ENCODE measurements at regions not wholly inside any gene's neighbourhood (a gene's known extent, or its start where the extent isn't known, plus 50 kb on each side); places are given as distances from the start of the nearest gene placed in this dataset.

DNA sequence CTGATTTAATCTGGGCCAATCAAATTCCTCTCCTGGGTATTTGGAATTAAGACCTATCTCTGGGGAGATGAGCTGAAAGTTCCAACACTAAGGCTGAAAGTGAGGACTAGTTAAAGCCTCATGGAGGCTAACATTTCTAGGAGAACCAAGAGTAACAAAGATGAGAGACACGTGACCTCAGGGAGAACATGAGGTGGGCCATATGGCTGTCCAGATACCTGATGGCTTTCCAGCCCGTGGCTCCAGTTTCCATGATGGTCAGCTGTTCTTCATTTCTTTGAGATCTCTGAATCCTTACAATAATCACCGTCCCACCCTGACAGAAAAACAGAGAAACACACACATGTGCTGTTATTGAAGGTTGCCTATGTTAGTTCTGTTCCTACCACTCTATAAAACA is 66.1 kb downstream of the LEPR start:
- no peak for DNase-seq (ENCODE audit: low read depth in 2 of 2, low spot score in 1 of 2)

- DNase-seq (ENCODE audit: low read depth in 2 of 2, low spot score in 1 of 2) = no peak
Measured at GRCh38 chr1:65489481-65489880, 69.0 kb downstream of the LEPR start.

GRCh38 chr1:65490231-65491009 is 70.0 kb downstream of the LEPR start:
- no peak for DNase-seq (ENCODE audit: low read depth in 2 of 2, low spot score in 1 of 2)

DNA sequence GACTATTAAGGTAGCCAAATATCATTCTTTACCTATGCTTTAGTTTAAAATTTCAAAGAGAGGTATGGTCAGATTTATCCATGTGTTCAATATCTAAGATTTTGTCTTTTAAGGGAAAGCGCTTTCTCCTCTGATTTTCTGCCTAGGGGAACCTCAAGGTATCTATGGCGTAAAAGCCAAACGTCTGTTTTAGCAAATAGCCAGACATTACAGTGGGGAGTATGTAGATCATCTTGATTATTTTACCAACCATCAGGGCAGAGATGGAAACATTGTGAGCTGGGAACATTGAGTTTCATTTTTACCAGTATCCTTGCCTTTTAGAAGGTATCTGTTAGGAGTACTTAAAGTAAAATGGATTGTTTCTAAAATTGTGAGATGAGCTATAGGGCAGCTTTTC is 71.0 kb downstream of the LEPR start:
- no peak for DNase-seq (ENCODE audit: low read depth in 2 of 2, low spot score in 1 of 2)

- DNase-seq (ENCODE audit: low read depth in 2 of 2, low spot score in 1 of 2) = no peak
Measured at GRCh38 chr1:65493802-65494201, 73.3 kb downstream of the LEPR start.

DNA sequence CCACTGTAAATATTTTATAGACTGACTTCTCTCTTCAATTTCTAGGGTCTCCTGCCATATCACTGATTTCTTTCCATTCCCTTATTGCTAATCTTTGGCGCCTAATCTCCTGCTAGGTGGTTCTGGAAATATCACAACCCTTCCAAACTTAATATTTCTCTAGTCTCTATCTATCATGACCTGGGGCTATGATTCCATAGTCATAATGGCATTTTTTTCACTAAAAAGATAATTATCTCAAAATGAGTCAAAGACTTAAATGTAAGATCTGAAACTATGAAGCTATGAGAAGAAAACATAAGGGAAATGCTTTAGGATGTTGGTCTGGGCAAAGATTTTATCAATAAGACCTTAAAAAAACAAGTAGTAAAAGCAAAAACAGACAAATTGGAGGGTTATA is 74.2 kb downstream of the LEPR start:
- no peak for DNase-seq (ENCODE audit: low read depth in 2 of 2, low spot score in 1 of 2)

DNA sequence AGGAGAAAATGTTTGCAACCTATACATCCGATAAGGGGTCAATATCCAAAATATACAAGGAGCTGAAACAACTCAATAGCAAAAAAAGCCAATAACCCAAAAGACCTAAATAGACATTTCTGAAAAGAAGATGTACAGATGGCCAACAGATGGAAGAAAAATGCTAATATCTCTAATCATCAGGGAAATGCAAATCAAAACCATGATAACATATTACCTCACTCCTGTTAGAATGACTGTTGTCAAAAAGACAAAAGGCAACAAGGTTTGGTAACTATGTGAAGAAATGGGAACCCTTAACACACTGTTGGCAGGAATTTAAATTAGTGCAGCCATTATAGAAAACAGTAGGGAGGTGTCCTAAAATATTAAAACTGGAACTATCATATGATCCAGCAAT is 74.7 kb downstream of the LEPR start:
- no peak for DNase-seq (ENCODE audit: low read depth in 2 of 2, low spot score in 1 of 2)

GRCh38 chr1:65497256-65497830 is 76.9 kb downstream of the LEPR start:
- no peak for DNase-seq (ENCODE audit: low read depth in 2 of 2, low spot score in 1 of 2)

GRCh38 chr1:65503427-65503826 is 83.0 kb downstream of the LEPR start:
- DNase-seq (ENCODE audit: low read depth in 2 of 2, low spot score in 1 of 2) = no peak

- DNase-seq (ENCODE audit: low read depth in 2 of 2, low spot score in 1 of 2) = no peak
Measured at GRCh38 chr1:65504263-65504662, 83.8 kb downstream of the LEPR start.

DNA sequence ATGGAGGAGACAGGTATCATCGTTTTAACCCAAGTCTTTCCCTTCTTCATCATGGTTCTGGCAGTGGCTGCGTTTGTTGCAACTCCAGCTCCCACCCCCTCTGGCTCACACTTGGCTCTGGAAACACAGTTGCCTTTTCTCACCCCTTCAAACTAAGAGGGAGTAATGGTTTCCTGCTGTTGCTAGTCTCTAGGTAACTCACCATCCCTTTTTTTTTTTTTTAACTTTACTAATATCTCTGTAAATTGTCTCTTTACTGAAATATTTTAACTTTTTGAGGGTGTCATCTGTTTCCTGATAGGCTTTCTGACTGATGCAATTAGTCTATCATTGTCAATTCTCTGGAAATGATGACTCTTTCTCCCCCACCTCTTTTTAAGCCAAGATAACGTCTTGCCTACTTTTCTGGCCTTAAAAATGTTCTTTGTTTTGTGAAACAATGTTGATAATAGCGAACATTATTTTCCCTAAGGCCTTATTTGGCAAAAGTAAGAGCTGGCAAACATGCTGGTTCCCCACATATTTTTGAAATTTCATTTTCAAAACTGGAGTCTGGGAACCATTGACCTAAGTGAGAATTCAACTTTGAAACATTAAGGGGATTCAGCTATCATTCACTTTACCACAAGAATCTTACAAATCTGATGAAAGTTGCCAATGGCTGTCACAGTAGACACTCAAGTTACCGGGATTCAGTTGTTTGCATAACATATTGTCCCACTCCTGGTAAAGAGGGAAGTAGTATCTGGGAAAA is 85.3 kb downstream of the LEPR start:
- DNase-seq (ENCODE audit: low read depth in 2 of 2, low spot score in 1 of 2) = no peak

DNA sequence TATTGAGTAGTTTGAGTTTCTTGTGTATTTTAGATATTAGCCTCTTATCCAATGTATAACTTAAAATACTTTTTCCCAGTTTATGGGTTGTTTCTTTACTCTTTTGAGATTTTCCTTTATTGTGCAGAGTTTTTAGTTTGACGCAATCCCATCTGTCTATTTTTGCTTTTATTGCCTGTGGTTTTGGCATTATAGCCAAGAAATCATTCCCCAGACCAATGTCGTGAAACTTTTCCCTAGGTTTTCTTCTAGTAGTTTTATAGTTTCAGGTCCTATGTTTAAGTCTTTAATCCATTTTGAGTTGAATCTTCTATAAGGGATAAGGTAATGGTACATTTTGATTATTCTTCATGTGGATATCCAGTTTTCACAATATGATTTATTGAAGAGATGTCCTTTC is 87.6 kb downstream of the LEPR start:
- DNase-seq (ENCODE audit: low read depth in 2 of 2, low spot score in 1 of 2) = no peak

DNA sequence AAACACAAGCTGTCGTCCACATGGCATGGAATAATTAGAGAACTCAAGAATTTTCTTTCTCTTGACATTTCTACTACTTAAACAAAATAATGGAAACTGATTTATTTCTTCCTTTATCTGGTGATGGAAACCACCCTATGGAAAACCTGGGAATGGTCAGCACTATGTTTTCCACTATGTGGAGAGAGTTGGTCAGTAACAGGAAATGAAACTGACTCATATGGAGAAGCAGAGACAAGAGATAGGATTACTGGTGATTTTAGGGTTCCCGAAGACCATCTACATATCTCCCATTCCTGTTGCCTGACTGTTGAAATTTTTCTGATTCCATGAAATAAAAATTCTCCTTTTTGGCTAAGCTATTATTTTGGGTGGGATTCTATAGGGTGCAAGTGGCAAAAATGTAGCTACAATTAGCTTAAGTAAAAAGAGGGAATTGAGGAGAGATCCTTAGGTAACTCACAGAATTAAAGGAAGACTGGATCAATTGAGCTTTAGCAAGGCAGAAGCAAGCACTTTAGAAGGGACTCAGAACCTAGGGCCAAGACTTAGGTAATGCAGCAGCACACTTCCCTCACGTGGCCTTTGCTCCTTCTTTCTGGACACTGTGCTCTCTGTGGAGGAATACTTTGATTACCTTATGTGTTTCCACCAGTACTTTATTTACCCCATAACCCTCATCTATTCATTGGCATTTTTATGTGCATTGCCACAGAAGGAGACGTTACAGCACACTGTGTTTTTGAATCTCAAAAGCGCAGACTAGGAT is 89.6 kb downstream of the LEPR start:
- no peak for DNase-seq (ENCODE audit: low read depth in 2 of 2, low spot score in 1 of 2)

DNA sequence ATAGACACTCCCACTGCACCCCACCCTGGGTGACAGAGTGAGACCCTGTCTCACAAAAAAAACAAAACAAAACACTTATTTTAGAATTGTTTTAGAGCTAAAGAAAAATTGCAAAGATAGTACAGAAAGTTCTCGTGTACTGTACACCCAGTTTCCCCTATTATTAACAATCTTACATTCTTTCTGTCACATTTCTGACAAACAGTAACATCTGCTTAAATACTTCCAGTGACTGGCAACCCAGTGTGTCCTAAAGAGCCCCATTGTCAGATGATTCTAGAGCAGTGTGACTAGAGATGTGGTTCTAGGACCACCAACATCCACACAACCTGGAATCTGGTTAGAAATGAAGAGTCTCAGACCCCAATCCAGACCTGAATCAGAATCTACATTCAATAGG is 90.5 kb downstream of the LEPR start:
- no peak for DNase-seq (ENCODE audit: low read depth in 2 of 2, low spot score in 1 of 2)

DNA sequence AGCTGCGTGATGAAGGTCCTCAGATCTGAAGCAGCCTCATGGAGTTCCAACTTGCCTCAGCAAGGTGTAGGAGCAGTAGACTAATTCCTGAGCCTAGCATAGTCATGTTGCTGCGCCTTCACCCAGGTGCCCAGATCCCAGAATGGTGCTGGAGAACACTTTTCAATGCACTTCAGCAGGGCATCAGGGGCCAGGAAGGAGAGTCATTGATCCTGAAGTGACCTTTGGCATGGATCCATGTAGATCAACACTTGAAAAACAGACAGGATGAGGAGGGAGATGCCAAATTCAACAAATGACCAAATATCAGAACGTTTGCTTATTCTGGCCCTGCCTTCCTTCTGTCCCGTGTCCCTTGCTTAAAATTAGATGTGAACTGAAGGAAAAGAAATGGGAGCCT is 91.9 kb downstream of the LEPR start:
- no peak for DNase-seq (ENCODE audit: low read depth in 2 of 2, low spot score in 1 of 2)

DNA sequence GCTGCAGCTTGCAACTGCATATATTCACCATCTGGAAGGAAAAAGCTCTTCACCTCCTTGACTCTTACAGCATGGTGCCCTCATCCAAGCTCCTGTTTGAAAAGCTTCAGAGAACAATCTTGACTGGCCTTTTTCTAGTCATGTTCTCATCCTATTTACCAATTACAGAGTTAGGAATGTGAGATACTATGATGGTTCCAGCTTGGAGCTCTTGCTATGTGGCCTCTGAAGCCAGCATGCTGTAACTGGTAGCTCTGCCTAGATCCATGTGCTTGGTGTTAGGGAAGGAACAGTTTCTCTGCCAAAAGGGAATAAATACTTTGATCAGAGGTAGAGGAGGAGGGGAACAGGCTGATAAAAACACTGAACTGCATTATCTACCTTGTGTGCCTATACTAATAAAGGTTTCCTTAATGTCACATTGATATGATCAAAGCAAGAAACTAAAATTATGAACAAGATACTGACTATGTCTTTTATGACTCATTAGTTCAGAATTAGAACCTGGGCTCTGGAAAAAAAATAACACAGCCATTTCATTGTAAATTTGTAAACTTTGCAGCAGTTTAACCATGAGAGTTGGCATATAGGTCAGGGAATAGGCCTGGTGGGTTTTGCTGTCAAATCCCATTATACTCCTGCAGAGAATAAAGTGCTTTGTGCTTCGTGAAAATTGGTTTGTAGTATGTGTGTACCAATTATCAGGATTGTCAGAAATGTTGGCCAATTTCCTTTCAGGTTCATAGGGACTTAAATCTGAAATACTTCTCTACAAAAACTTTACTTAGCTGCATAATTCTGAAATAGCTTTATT is 92.7 kb downstream of the LEPR start:
- DNase-seq (ENCODE audit: low read depth in 2 of 2, low spot score in 1 of 2) = no peak

DNA sequence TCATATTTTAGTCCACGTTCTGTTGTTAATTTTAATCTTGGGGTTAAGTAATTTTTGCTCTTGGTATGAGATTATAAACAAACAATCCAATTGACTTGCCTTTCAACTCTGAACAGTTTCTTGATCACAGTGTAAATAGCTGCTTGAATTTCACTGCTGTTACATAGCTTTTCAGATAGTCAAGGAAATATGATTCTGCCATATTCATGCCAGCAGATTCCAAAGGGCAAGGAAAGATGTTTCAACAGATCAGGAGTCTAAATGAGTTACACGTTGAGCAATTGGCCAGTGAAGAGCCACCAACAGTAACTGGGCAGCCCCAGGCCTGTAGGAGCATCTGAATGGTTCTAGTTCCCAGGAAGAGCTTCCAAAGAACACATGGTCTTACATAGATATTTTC is 93.6 kb downstream of the LEPR start:
- no peak for DNase-seq (ENCODE audit: low read depth in 2 of 2, low spot score in 1 of 2)

GRCh38 chr1:65524931-65525265 is 104.4 kb downstream of the LEPR start:
- DNase-seq (ENCODE audit: low read depth in 2 of 2, low spot score in 1 of 2) = no peak

GRCh38 chr1:65525266-65526048 is 105.0 kb downstream of the LEPR start:
- no peak for DNase-seq (ENCODE audit: low read depth in 2 of 2, low spot score in 1 of 2)

DNA sequence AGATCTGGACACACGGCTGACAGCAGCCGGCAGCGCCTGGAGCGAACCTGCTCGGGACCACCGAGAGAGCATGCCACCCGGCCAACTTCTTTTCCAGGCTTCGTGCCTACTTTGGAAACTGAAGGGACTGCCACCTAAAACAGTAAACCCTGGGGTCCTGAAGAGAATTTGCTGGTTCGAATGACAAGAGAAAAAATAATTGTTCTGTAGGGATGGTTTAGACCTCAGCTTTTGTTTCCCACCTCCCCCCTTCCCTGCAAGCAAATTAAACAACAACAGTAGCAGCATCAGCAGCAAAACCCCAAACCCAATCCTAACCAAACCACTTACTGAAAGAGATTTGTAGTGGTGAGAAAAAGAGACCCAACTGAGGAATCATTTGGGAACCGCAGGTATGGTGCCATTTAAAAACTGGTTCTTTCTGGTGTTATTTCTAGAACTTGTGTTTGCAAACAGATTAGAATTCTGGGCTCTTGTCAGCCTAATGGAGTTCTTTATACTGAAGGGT is 105.6 kb downstream of the LEPR start:
- no peak for DNase-seq (ENCODE audit: low read depth in 2 of 2, low spot score in 1 of 2)
